ENCODE measurements at regions not wholly inside any gene's neighbourhood (a gene's known extent, or its start where the extent isn't known, plus 50 kb on each side); places are given as distances from the start of the nearest gene placed in this dataset.
"Not testable (repeated sequence)": the region's sequence is repeated elsewhere in the genome, so short reads cannot be mapped to it uniquely, and the experiment has no call there.

- no peak overlapping the region for H3K4me3 ChIP-seq (ENCODE audit: severe bottlenecking)
- no peaks in the 10 kb centered on the region for H3K4me1 ChIP-seq (ENCODE audit: insufficient read depth, poor library complexity, severe bottlenecking)
- H3K36me3 ChIP-seq (ENCODE audit: low read depth), result no peaks in the 10 kb centered on the region
- H3K27ac ChIP-seq (ENCODE audit: poor library complexity, severe bottlenecking), result no peak overlapping the region
- no peak for TF ChIP-seq CTCF (IDR thresholded peaks at IDR 0.05; ENCODE audit: poor library complexity, severe bottlenecking)
- ATAC-seq (ENCODE audit: low read depth), result no peak
- DNase-seq (ENCODE audit: low spot score), result no peak
- no peaks in the 10 kb centered on the region for H3K9me3 ChIP-seq (ENCODE audit: severe bottlenecking)
- peaks cover 14% of the 10 kb centered on the region for H3K27me3 ChIP-seq (ENCODE audit: insufficient read depth, poor library complexity, severe bottlenecking)
Measured at GRCh38 chr5:30150231-30150630, 1043.3 kb upstream of the CDH6 start.

GRCh38 chr5:30149526-30149925, 1044.0 kb upstream of the CDH6 start:
- no peaks in the 10 kb centered on the region for H3K9me3 ChIP-seq (ENCODE audit: severe bottlenecking)
- no peaks in the 10 kb centered on the region for H3K4me1 ChIP-seq (ENCODE audit: insufficient read depth, poor library complexity, severe bottlenecking)
- ATAC-seq (ENCODE audit: low read depth), result no peak
- no peak overlapping the region for H3K4me3 ChIP-seq (ENCODE audit: severe bottlenecking)
- no peak for DNase-seq (ENCODE audit: low spot score)
- no peak for TF ChIP-seq CTCF (IDR thresholded peaks at IDR 0.05; ENCODE audit: poor library complexity, severe bottlenecking)
- H3K27me3 ChIP-seq (ENCODE audit: insufficient read depth, poor library complexity, severe bottlenecking), result peaks cover 14% of the 10 kb centered on the region
- H3K36me3 ChIP-seq (ENCODE audit: low read depth), result no peaks in the 10 kb centered on the region
- no peak overlapping the region for H3K27ac ChIP-seq (ENCODE audit: poor library complexity, severe bottlenecking)

GRCh38 chr5:30147976-30148375, 1045.5 kb upstream of the CDH6 start:
- DNase-seq (ENCODE audit: low spot score), result no peak
- peaks cover 14% of the 10 kb centered on the region for H3K27me3 ChIP-seq (ENCODE audit: insufficient read depth, poor library complexity, severe bottlenecking)
- H3K36me3 ChIP-seq (ENCODE audit: low read depth), result no peaks in the 10 kb centered on the region
- no peak overlapping the region for H3K4me3 ChIP-seq (ENCODE audit: severe bottlenecking)
- peaks cover 3% of the 10 kb centered on the region for H3K9me3 ChIP-seq (ENCODE audit: severe bottlenecking)
- no peak for TF ChIP-seq CTCF (IDR thresholded peaks at IDR 0.05; ENCODE audit: poor library complexity, severe bottlenecking)
- no peaks in the 10 kb centered on the region for H3K4me1 ChIP-seq (ENCODE audit: insufficient read depth, poor library complexity, severe bottlenecking)
- ATAC-seq (ENCODE audit: low read depth), result no peak
- no peak overlapping the region for H3K27ac ChIP-seq (ENCODE audit: poor library complexity, severe bottlenecking)

GRCh38 chr5:30144059-30144458, 1049.4 kb upstream of the CDH6 start:
- not testable (repeated sequence) for DNase-seq (ENCODE audit: low spot score); ATAC-seq (ENCODE audit: low read depth); H3K9me3 ChIP-seq (ENCODE audit: severe bottlenecking); H3K27ac ChIP-seq (ENCODE audit: poor library complexity, severe bottlenecking); H3K36me3 ChIP-seq (ENCODE audit: low read depth); H3K4me3 ChIP-seq (ENCODE audit: severe bottlenecking); H3K4me1 ChIP-seq (ENCODE audit: insufficient read depth, poor library complexity, severe bottlenecking)
- H3K27me3 ChIP-seq (ENCODE audit: insufficient read depth, poor library complexity, severe bottlenecking), result peaks cover 14% of the 10 kb centered on the region

GRCh38 chr5:30142432-30142831, 1051.1 kb upstream of the CDH6 start:
- TF ChIP-seq CTCF (IDR thresholded peaks at IDR 0.05; ENCODE audit: poor library complexity, severe bottlenecking), result no peak
- no peaks in the 10 kb centered on the region for H3K4me1 ChIP-seq (ENCODE audit: insufficient read depth, poor library complexity, severe bottlenecking)
- peaks cover 5% of the 10 kb centered on the region for H3K27me3 ChIP-seq (ENCODE audit: insufficient read depth, poor library complexity, severe bottlenecking)
- H3K9me3 ChIP-seq (ENCODE audit: severe bottlenecking), result peaks cover 6% of the 10 kb centered on the region
- no peak overlapping the region for H3K27ac ChIP-seq (ENCODE audit: poor library complexity, severe bottlenecking)
- DNase-seq (ENCODE audit: low spot score) (no peak), ATAC-seq (ENCODE audit: low read depth) (no peak)
- no peak overlapping the region for H3K4me3 ChIP-seq (ENCODE audit: severe bottlenecking)
- H3K36me3 ChIP-seq (ENCODE audit: low read depth), result no peaks in the 10 kb centered on the region
